ENCODE measurements at regions not wholly inside any gene's neighbourhood (a gene's known extent, or its start where the extent isn't known, plus 50 kb on each side); places are given as distances from the start of the nearest gene placed in this dataset.

- Histone ChIP-seq H3K9me1 (ENCODE audit: insufficient read depth, low read length) (no peaks in the 10 kb centered on the region), H3K9me3 (ENCODE audit: control insufficient read depth, insufficient read depth, low read length) (no peaks in the 10 kb centered on the region; the same call in 1 of the 2 replicates), H2BK5ac (ENCODE audit: low read depth, low read length, poor library complexity, severe bottlenecking) (no peak overlapping the region), H2AFZ (replicated peaks; ENCODE audit: low read length, poor library complexity) (no peak overlapping the region), H4K8ac (ENCODE audit: low read depth in 2 of 2, low read length in 2 of 2) (no peak overlapping the region), H3K27me3 (ENCODE audit: control insufficient read depth, insufficient read depth, low read length) (no peaks in the 10 kb centered on the region), H3K27ac (ENCODE audit: insufficient read depth, low read length) (no peak overlapping the region), H2BK15ac (ENCODE audit: low read depth, low read length) (no peak overlapping the region), H3K4me3 (ENCODE audit: insufficient read depth, low read depth, low read length) (no peak overlapping the region), H4K5ac (ENCODE audit: low read depth, low read length) (no peak overlapping the region), H2BK120ac (ENCODE audit: low read depth, low read length) (no peak overlapping the region), H3K79me1 (ENCODE audit: low read depth in 1 of 2, low read length in 2 of 2) (no peaks in the 10 kb centered on the region), H2AK5ac (ENCODE audit: low read depth, low read length) (no peak overlapping the region), H2BK20ac (ENCODE audit: low read depth, low read length) (no peak overlapping the region), H2AK9ac (replicated peaks; ENCODE audit: low read depth, low read length, poor library complexity) (no peak overlapping the region), H3K36me3 (ENCODE audit: control insufficient read depth, insufficient read depth, low read length) (no peaks in the 10 kb centered on the region), H3K4me2 (ENCODE audit: low read depth, low read length) (no peak overlapping the region), H3K9ac (ENCODE audit: low read depth, low read length) (no peak overlapping the region), H3K23ac (ENCODE audit: low read depth, low read length) (no peak overlapping the region), H4K20me1 (ENCODE audit: insufficient read depth, low read length) (no peaks in the 10 kb centered on the region), H3K18ac (ENCODE audit: low read depth, low read length) (no peak overlapping the region), H3K56ac (ENCODE audit: extremely low read depth, insufficient read depth, low read length) (no peak overlapping the region), H3K4me1 (ENCODE audit: control insufficient read depth, insufficient read depth, low read length) (no peaks in the 10 kb centered on the region), H3K14ac (replicated peaks; ENCODE audit: low read depth, low read length) (no peak overlapping the region), H4K91ac (ENCODE audit: insufficient read depth, low read depth, low read length) (no peak overlapping the region), H3K4ac (ENCODE audit: low read depth, low read length) (no peak overlapping the region)
- no peak for DNase-seq
- POLR2A ChIA-PET (ENCODE audit: unreplicated experiment): no interaction called here
- intact Hi-C loops (cut with micrococcal nuclease): no loop called here
- no CpG with 5 or more reads among the region's 2 CpGs for WGBS, 2 experiments (ENCODE audit: extremely low coverage in 2 of 2, insufficient read length in 1 of 2)
- dilution Hi-C loops (cut with HindIII; ENCODE audit: low sequenced_read_pairs, unreplicated experiment): no loop called here
- BruUV-seq (replicated peaks): no TSS peak
- ATAC-seq (ENCODE audit: low read depth): no peak
- CTCF ChIA-PET: no interaction called here
- in situ Hi-C loops (cut with MboI; ENCODE audit: low sequenced_read_pairs): no loop called here
- TF ChIP-seq USF2 (IDR thresholded peaks at IDR 0.05; ENCODE audit: low read depth, low read length) (no peak), RCOR1 (IDR thresholded peaks at IDR 0.05; ENCODE audit: insufficient replicate concordance, low read length) (no peak), MXI1 (IDR thresholded peaks at IDR 0.05; ENCODE audit: borderline replicate concordance, low read depth, low read length) (no peak), RFX5 (IDR thresholded peaks at IDR 0.05; ENCODE audit: low read depth, low read length) (no peak), BHLHE40 (IDR thresholded peaks at IDR 0.05; ENCODE audit: low read depth, low read length) (no peak), NFE2L2 (IDR thresholded peaks at IDR 0.05; ENCODE audit: low read depth, low read length) (no peak), FOS (IDR thresholded peaks at IDR 0.05; ENCODE audit: low read depth, low read length) (no peak), MAFK (IDR thresholded peaks at IDR 0.05; ENCODE audit: low read depth, low read length) (no peak), CEBPB (IDR thresholded peaks at IDR 0.05; ENCODE audit: low read depth, low read length) (no peak), ELK1 (IDR thresholded peaks at IDR 0.05; ENCODE audit: borderline replicate concordance, low read depth, low read length) (no peak), POLR2A (IDR thresholded peaks at IDR 0.05; ENCODE audit: low read depth, low read length) (no peak), SMC3 (IDR thresholded peaks at IDR 0.05; ENCODE audit: low read depth, low read length) (no peak), RAD21 (IDR thresholded peaks at IDR 0.05; ENCODE audit: low read length) (no peak)
- TF ChIP-seq, protein P1, sequence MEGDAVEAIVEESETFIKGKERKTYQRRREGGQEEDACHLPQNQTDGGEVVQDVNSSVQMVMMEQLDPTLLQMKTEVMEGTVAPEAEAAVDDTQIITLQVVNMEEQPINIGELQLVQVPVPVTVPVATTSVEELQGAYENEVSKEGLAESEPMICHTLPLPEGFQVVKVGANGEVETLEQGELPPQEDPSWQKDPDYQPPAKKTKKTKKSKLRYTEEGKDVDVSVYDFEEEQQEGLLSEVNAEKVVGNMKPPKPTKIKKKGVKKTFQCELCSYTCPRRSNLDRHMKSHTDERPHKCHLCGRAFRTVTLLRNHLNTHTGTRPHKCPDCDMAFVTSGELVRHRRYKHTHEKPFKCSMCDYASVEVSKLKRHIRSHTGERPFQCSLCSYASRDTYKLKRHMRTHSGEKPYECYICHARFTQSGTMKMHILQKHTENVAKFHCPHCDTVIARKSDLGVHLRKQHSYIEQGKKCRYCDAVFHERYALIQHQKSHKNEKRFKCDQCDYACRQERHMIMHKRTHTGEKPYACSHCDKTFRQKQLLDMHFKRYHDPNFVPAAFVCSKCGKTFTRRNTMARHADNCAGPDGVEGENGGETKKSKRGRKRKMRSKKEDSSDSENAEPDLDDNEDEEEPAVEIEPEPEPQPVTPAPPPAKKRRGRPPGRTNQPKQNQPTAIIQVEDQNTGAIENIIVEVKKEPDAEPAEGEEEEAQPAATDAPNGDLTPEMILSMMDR (conservative IDR thresholded peaks at IDR 0.05; ENCODE audit: low read depth, low read length): no peak
These were observed 60.3 kb upstream of the MANEA start for GRCh38 chr6:95517004-95517403.

All from IMR-90 (cell line).